Neuronal stem cell (in vitro differentiated cells): ENCODE measurements at regions not wholly inside any gene's neighbourhood (a gene's known extent, or its start where the extent isn't known, plus 50 kb on each side); places are given as distances from the start of the nearest gene placed in this dataset.

Source experiments
- DNase-seq: peaks from one replicate; pipeline ENCODE4 v3.0.0-alpha.2; 2013; ENCODE audit warnings: low spot score
- H2AFZ ChIP-seq: one replicate; pipeline ENCODE4 v1.6.1; 2013; ENCODE audit warnings: mild to moderate bottlenecking, low read length, inconsistent platforms
- H2AK5ac ChIP-seq: 2 replicates; pipeline ENCODE4 v1.6.1; 2013; ENCODE audit warnings: low read depth, mild to moderate bottlenecking, inconsistent platforms, low read length, moderate library complexity, mixed read lengths
- H2BK120ac ChIP-seq: 2 replicates; pipeline ENCODE4 v1.6.1; 2013; ENCODE audit warnings: low read depth, mild to moderate bottlenecking, inconsistent platforms, low read length, moderate library complexity, mixed read lengths
- H2BK12ac ChIP-seq: one replicate; pipeline ENCODE4 v1.6.1; 2013; ENCODE audit warnings: low read length, inconsistent platforms
- H2BK15ac ChIP-seq: 2 replicates; pipeline ENCODE4 v1.6.1; 2013; ENCODE audit warnings: mild to moderate bottlenecking, low read length, inconsistent platforms, mixed read lengths
- H2BK5ac ChIP-seq: one replicate; pipeline ENCODE4 v1.6.1; 2013; ENCODE audit warnings: inconsistent platforms, mild to moderate bottlenecking, low read length, moderate library complexity
- H3K14ac ChIP-seq: one replicate; pipeline ENCODE4 v1.6.1; 2013; ENCODE audit warnings: low read length, inconsistent platforms
- H3K18ac ChIP-seq: 2 replicates; pipeline ENCODE4 v1.6.1; 2013; ENCODE audit warnings: low read length, inconsistent platforms
- H3K23ac ChIP-seq: 2 replicates; pipeline ENCODE4 v1.6.1; 2013; ENCODE audit warnings: low read depth, mild to moderate bottlenecking, mixed read lengths, low read length, inconsistent platforms; ENCODE audit not compliant: poor library complexity
- H3K27ac ChIP-seq: replicated peaks from 3 replicates; pipeline ENCODE4 v1.5.1; 2013; ENCODE audit warnings: low read length, inconsistent platforms
- H3K27me3 ChIP-seq, 3 experiments: 2 replicates each; pipeline ENCODE4 v1.6.1; 2013; ENCODE audit warnings: low read length in 3 of 3, mild to moderate bottlenecking in 2 of 3, inconsistent platforms in 1 of 3, low read depth in 1 of 3, mixed read lengths in 1 of 3, moderate library complexity in 1 of 3; ENCODE audit not compliant: control insufficient read depth in 3 of 3, insufficient read depth in 3 of 3
- H3K36me3 ChIP-seq, 2 donors: replicated peaks in 1 of 2; 2 replicates each; pipeline ENCODE4 v1.6.1; 2013; ENCODE audit warnings: low read length in 2 of 2; ENCODE audit not compliant: control insufficient read depth in 2 of 2, insufficient read depth in 2 of 2
- H3K4ac ChIP-seq: 2 replicates; pipeline ENCODE4 v1.6.1; 2013; ENCODE audit warnings: inconsistent platforms, mild to moderate bottlenecking, low read length, moderate library complexity
- H3K4me1 ChIP-seq, 2 donors: 1 replicate in 1 of 2; 2 replicates in 1 of 2; pipeline ENCODE4 v1.6.1; 2013; ENCODE audit warnings: low read length in 2 of 2, low read depth in 1 of 2; ENCODE audit not compliant: control insufficient read depth in 2 of 2, insufficient read depth in 1 of 2
- H3K4me2 ChIP-seq: one replicate; pipeline ENCODE4 v1.6.1; 2013; ENCODE audit warnings: mild to moderate bottlenecking, low read length, inconsistent platforms; ENCODE audit not compliant: insufficient read depth, poor library complexity, severe bottlenecking
- H3K4me3 ChIP-seq, 2 donors: 2 replicates each; pipeline ENCODE4 v1.5.1; 2013; ENCODE audit warnings: low read length in 2 of 2, mild to moderate bottlenecking in 2 of 2, inconsistent platforms in 1 of 2, moderate library complexity in 1 of 2
- H3K79me1 ChIP-seq: one replicate; pipeline ENCODE4 v1.6.1; 2013; ENCODE audit warnings: low read depth, mild to moderate bottlenecking, inconsistent platforms, low read length, moderate library complexity
- H3K9ac ChIP-seq: one replicate; pipeline ENCODE4 v1.6.1; 2013; ENCODE audit warnings: mild to moderate bottlenecking, low read depth, low read length, inconsistent platforms; ENCODE audit not compliant: poor library complexity
- H3K9me3 ChIP-seq, 2 donors: replicated peaks in 1 of 2; 2 replicates each; pipeline versions ENCODE3 to v1.6.1; 2013; ENCODE audit warnings: low read length in 2 of 2, mild to moderate bottlenecking in 2 of 2, inconsistent platforms in 1 of 2, low read depth in 1 of 2, mixed read lengths in 1 of 2, moderate library complexity in 1 of 2; ENCODE audit not compliant: control insufficient read depth in 2 of 2, insufficient read depth in 1 of 2
- H4K8ac ChIP-seq: one replicate; pipeline ENCODE4 v1.6.1; 2013; ENCODE audit warnings: low read depth, mild to moderate bottlenecking, inconsistent platforms, low read length, moderate library complexity
- H4K91ac ChIP-seq: one replicate; pipeline ENCODE4 v1.6.1; 2013; ENCODE audit warnings: low read length, low read depth, mild to moderate bottlenecking, inconsistent platforms; ENCODE audit not compliant: poor library complexity
- WGBS, 2 donors: extraction: QIAGEN DNeasy Blood & Tissue Kit; methylation state at CpG; one replicate each; pipeline ENCODE4 v1.1.7; 2013; ENCODE audit warnings: missing lambda C conversion rate in 2 of 2, mixed read lengths in 1 of 2; ENCODE audit not compliant: insufficient read length in 2 of 2, insufficient replicate concordance in 1 of 2; ENCODE audit errors: extremely low coverage in 2 of 2; 5-methylcytosine and 5-hydroxymethylcytosine counted together

GRCh38 chr3:67123914-67124313 lies 125.8 kb downstream of the KBTBD8 start:
- Histone ChIP-seq H3K4me3 (no peak overlapping the region), H2BK12ac (no peak overlapping the region), H3K14ac (no peak overlapping the region), H3K4me2 (no peak overlapping the region), H4K91ac (no peak overlapping the region), H3K4ac (no peak overlapping the region), H2BK15ac (no peak overlapping the region), H3K18ac (no peak overlapping the region), H3K4me1 (no peaks in the 10 kb centered on the region), H3K9me3 (peaks cover 0 to 4% of the 10 kb centered on the region in 2 donors), H3K9ac (no peak overlapping the region), H2BK5ac (no peak overlapping the region), H2BK120ac (no peak overlapping the region), H3K23ac (no peak overlapping the region), H3K36me3 (no peaks in the 10 kb centered on the region), H4K8ac (no peak overlapping the region), H3K27me3 (no peaks in the 10 kb centered on the region), H2AK5ac (no peak overlapping the region), H3K27ac (no peak overlapping the region), H2AFZ (no peak overlapping the region), H3K79me1 (no peaks in the 10 kb centered on the region)
- no peak for DNase-seq
- WGBS, 2 donors, result no CpG with 5 or more reads among the region's 5 CpGs

- Histone ChIP-seq H3K14ac (no peak overlapping the region), H3K27ac (no peak overlapping the region), H4K91ac (no peak overlapping the region), H3K4me2 (no peak overlapping the region), H2BK15ac (no peak overlapping the region), H2BK120ac (no peak overlapping the region), H3K4me3 (no peak overlapping the region), H3K36me3 (no peaks in the 10 kb centered on the region), H3K4ac (no peak overlapping the region), H2AK5ac (no peak overlapping the region), H4K8ac (no peak overlapping the region), H3K9me3 (peaks cover 0 to 4% of the 10 kb centered on the region in 2 donors), H3K9ac (no peak overlapping the region), H2BK5ac (no peak overlapping the region), H3K27me3 (no peaks in the 10 kb centered on the region), H3K23ac (no peak overlapping the region), H3K18ac (no peak overlapping the region), H3K79me1 (no peaks in the 10 kb centered on the region), H3K4me1 (peaks cover 0 to 4% of the 10 kb centered on the region in 2 donors), H2AFZ (no peak overlapping the region), H2BK12ac (no peak overlapping the region)
- DNase-seq, result no peak
- WGBS, 2 donors, result no CpG with 5 or more reads among the region's 3 CpGs
These were observed 129.1 kb downstream of the KBTBD8 start for GRCh38 chr3:67127254-67127653.

- no peak overlapping the region for H2BK120ac ChIP-seq
- H3K9ac ChIP-seq, result no peak overlapping the region
- no peaks in the 10 kb centered on the region for H3K27me3 ChIP-seq
- no CpG with 5 or more reads among the region's 8 CpGs for WGBS, 2 donors
- H3K23ac ChIP-seq, result no peak overlapping the region
- no peak overlapping the region for H3K4ac ChIP-seq
- H4K8ac ChIP-seq, result no peak overlapping the region
- no peaks in the 10 kb centered on the region for H3K4me1 ChIP-seq
- no peak overlapping the region for H2BK15ac ChIP-seq
- H3K27ac ChIP-seq, result no peak overlapping the region
- no peaks in the 10 kb centered on the region for H3K79me1 ChIP-seq
- DNase-seq, result no peak
- H2BK5ac ChIP-seq, result no peak overlapping the region
- no peak overlapping the region for H3K4me3 ChIP-seq
- no peak overlapping the region for H2AK5ac ChIP-seq
- H4K91ac ChIP-seq, result no peak overlapping the region
- H3K36me3 ChIP-seq, result no peaks in the 10 kb centered on the region
- no peaks in the 10 kb centered on the region for H3K9me3 ChIP-seq
- no peak overlapping the region for H2AFZ ChIP-seq
- H3K18ac ChIP-seq, result no peak overlapping the region
- H3K14ac ChIP-seq, result no peak overlapping the region
- no peak overlapping the region for H2BK12ac ChIP-seq
- H3K4me2 ChIP-seq, result no peak overlapping the region
These were observed 144.3 kb downstream of the KBTBD8 start for GRCh38 chr3:67142432-67142831.

GRCh38 chr3:67145738-67146137 lies 147.6 kb downstream of the KBTBD8 start:
- H2BK12ac ChIP-seq, result no peak overlapping the region
- H3K18ac ChIP-seq, result no peak overlapping the region
- DNase-seq, result no peak
- no peak overlapping the region for H3K4me3 ChIP-seq
- no peak overlapping the region for H3K9ac ChIP-seq
- no peaks in the 10 kb centered on the region for H3K36me3 ChIP-seq
- H4K8ac ChIP-seq, result no peak overlapping the region
- no peak overlapping the region for H2BK5ac ChIP-seq
- H2BK15ac ChIP-seq, result no peak overlapping the region
- H2BK120ac ChIP-seq, result no peak overlapping the region
- no peak overlapping the region for H4K91ac ChIP-seq
- H3K79me1 ChIP-seq, result no peaks in the 10 kb centered on the region
- H3K23ac ChIP-seq, result no peak overlapping the region
- H3K27ac ChIP-seq, result no peak overlapping the region
- WGBS, 2 donors, result no CpG with 5 or more reads among the region's 2 CpGs
- no peaks in the 10 kb centered on the region for H3K27me3 ChIP-seq
- H3K14ac ChIP-seq, result no peak overlapping the region
- H3K9me3 ChIP-seq, result no peaks in the 10 kb centered on the region
- H2AK5ac ChIP-seq, result no peak overlapping the region
- no peak overlapping the region for H3K4me2 ChIP-seq
- no peak overlapping the region for H2AFZ ChIP-seq
- no peaks in the 10 kb centered on the region for H3K4me1 ChIP-seq
- no peak overlapping the region for H3K4ac ChIP-seq
